ENCODE measurements at regions not wholly inside any gene's neighbourhood (a gene's known extent, or its start where the extent isn't known, plus 50 kb on each side); places are given as distances from the start of the nearest gene placed in this dataset.

GRCh38 chr3:930866-931265 lies 162.0 kb upstream of the CNTN6 start:
- TF ChIP-seq CTCF (IDR thresholded peaks at IDR 0.05) (no peak), ZFX (IDR thresholded peaks at IDR 0.05; ENCODE audit: borderline replicate concordance) (no peak)

GRCh38 chr3:933326-933725 lies 159.5 kb upstream of the CNTN6 start:
- TF ChIP-seq ZFX (IDR thresholded peaks at IDR 0.05; ENCODE audit: borderline replicate concordance) (no peak), CTCF (IDR thresholded peaks at IDR 0.05) (no peak)
- no peak overlapping the region for H3K27ac ChIP-seq

More at GRCh38 chr3:930866-931265, 162.0 kb upstream of the CNTN6 start:
- no peak overlapping the region for H3K27ac ChIP-seq

DNA sequence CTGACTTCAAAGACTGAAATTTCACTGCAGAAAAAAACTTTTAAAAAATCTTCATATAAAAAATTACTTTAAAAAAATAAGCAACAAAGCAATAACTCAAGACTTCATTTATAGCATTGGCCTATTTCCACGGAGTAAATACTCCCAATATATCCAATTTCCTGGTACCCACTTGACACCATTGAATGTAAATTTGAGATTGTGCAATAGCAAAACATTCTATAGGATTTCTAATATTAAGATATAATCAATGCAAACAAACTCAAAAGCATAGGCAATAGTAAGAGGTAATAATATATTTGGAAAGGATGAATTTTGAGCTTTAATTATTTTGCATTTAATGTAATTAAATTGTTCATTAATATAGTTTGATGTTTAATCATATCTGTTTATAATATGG lies 148.0 kb upstream of the CNTN6 start:
- H3K27ac ChIP-seq, result no peak overlapping the region
- TF ChIP-seq CTCF (IDR thresholded peaks at IDR 0.05) (no peak), ZFX (IDR thresholded peaks at IDR 0.05; ENCODE audit: borderline replicate concordance) (no peak)

- TF ChIP-seq CTCF (IDR thresholded peaks at IDR 0.05) (no peak), ZFX (IDR thresholded peaks at IDR 0.05; ENCODE audit: borderline replicate concordance) (no peak)
- no peak overlapping the region for H3K27ac ChIP-seq
Observed at GRCh38 chr3:945738-946137, 147.1 kb upstream of the CNTN6 start.

GRCh38 chr3:952906-953305 lies 139.9 kb upstream of the CNTN6 start:
- TF ChIP-seq CTCF (IDR thresholded peaks at IDR 0.05) (no peak), ZFX (IDR thresholded peaks at IDR 0.05; ENCODE audit: borderline replicate concordance) (no peak)
- no peak overlapping the region for H3K27ac ChIP-seq

DNA sequence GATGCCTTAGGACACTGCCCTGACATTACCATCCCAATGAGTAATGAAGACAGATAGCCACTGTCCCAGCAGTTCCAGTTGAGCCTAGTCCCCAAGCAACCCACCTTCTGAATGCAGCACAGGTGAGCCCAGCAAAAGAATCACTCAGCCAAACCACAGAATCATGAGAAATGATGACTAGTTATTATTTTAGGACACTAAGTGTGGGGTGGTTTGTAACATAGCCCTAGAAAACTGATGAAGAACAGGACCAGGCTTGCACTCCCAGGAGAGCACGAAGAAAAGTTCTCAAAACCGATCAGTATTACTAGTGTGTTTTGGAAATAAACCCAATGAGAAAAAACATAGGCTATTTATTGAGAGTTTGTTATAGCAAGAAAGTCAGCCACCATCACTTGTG lies 129.6 kb upstream of the CNTN6 start:
- TF ChIP-seq CTCF (IDR thresholded peaks at IDR 0.05) (no peak), ZFX (IDR thresholded peaks at IDR 0.05; ENCODE audit: borderline replicate concordance) (no peak)

DNA sequence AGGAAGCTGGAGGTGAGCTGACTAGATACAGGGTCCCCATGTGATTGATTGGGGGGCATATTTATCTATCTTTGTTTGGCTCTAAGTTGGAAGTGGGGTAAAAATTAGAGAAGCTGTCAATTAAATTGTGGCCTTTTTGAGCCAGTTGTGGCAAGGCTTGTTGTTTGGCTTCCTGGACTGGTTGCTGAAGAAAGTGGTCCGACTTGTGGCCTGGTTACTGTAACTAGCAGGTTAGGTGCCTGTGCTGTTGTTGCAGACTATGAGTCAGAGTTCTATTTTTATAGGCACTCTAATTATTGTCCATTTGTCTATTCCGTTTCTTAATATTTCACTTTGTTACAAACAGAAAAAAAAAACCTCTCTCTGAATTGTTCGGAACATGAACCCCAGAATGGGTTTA lies 129.1 kb upstream of the CNTN6 start:
- TF ChIP-seq ZFX (IDR thresholded peaks at IDR 0.05; ENCODE audit: borderline replicate concordance), result no peak
- no peak for TF ChIP-seq CTCF (IDR thresholded peaks at IDR 0.05)
- no peak overlapping the region for H3K27ac ChIP-seq

More for the DNA sequence above, 129.6 kb upstream of the CNTN6 start:
- no peak overlapping the region for H3K27ac ChIP-seq
